HG03460 (cell line): ENCODE measurements at regions not wholly inside any gene's neighbourhood (a gene's known extent, or its start where the extent isn't known, plus 50 kb on each side); places are given as distances from the start of the nearest gene placed in this dataset.

Experiments used
- ATAC-seq: cut with Tn5 transposase; IDR thresholded peaks from one replicate; pipeline ENCODE4 v1.9.1; 2021; ENCODE audit not compliant: unreplicated experiment

DNA sequence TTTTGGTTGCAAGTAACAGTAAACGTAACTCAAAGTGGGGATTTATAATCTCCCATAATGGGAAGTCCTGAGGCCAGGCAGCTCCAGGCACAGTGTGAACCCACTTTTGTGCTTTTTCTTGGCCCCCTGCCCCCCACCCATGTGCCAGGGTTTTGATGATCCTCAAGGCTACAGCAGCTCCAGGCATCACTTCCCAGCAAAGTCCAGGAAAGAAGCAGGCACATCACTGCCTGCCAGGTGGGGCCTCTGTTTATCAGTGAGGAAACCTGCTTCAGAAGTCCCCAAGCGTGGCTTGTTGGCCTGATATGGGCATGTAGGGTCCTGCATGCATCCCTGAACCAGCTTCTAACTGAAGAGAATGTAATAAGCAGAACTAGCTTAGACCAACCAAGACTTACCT is 299.2 kb upstream of the SKOR2 start:
- no peak for ATAC-seq

DNA sequence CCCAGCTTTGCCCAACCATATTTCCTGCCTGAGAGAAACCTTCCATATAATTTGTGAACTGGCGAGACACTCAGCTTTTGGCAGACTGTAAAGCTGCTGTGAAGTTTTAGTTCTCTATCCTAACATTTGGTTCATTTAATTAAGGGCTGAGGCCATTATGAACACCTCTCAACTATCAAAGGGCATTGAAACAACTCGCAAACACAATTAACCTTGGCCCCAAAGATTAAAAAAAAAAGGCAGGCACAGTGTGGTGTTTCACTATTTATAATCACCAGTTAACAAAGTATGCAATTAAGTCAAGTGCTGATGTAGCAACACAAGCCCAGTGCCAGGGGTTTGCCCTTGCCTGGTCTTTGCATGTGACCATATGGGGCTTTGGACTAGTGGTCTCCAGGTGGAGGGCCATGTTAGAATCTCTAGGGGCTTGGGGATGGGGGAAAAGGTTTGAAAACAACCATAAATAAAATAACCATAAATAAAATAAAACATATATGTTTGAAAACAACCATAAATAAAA is 297.6 kb upstream of the SKOR2 start:
- ATAC-seq: no peak

GRCh38 chr18:47547539-47548202 is 296.2 kb upstream of the SKOR2 start:
- no peak for ATAC-seq

- no peak for ATAC-seq
Observed at GRCh38 chr18:47545613-47546012, 294.2 kb upstream of the SKOR2 start.

GRCh38 chr18:47543080-47543479 is 291.6 kb upstream of the SKOR2 start:
- no peak for ATAC-seq

- ATAC-seq: no peak
Observed at GRCh38 chr18:47542551-47542950, 291.1 kb upstream of the SKOR2 start.

DNA sequence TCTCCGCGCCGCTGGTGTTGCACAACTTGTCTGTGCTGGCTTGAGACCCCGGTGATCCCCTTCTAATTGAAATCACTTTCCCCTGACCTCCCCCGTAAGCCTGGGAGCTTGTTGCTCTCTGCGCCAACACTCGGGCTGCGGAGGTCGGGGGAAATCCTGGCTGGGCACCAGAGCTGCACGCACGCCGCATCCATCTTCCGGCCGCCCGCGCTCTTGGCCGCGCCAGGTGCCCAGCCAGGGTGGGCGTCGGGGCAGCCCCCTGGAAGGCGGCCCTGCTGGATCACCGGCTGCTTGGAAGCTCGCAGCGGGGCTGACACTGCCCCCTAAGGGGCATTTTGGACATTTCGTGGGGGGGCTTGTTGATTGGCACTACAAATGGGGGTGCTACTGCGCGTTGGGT is 280.3 kb upstream of the SKOR2 start:
- no peak for ATAC-seq

DNA sequence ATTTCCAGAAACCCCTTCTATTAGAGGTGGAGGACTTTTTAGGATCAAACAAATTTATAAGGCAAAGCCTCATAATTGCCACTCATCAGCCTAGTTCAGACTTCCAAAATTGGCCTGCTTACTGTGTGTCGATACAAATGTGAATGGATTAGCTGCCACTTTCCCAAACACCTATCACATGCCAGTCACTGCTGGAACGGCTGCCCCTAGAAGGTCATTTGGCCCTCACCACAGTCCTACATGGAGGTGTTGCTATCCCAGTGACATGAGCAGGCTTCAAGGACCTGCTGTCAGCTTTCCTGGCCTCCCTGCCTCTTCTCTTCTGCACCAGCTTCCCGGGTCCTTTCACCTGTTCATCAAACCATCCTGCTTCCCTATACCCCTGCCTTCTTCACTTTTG is 279.2 kb upstream of the SKOR2 start:
- ATAC-seq: no peak

- no peak for ATAC-seq
Observed at GRCh38 chr18:47528343-47528742, 276.9 kb upstream of the SKOR2 start.

DNA sequence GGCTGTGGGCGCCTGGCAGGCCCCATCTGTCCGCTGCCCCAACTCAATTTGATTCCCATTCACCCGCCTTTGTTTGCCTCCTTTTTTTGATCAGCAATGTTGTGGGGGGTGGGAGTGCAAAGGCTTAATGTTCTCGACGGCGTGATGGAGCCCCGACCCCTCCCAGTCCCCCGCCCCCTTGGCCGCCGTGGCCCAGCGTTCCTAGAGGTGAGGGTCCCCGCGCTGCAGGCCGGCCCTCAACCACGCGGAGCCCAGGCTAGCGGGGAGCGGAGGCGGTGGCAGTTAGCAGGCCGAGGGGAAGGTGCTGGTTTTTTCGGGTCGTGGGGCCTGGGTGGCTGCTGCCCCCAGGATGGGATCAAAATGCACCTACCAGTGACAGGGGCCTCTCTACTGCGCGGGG is 274.7 kb upstream of the SKOR2 start:
- no peak for ATAC-seq

DNA sequence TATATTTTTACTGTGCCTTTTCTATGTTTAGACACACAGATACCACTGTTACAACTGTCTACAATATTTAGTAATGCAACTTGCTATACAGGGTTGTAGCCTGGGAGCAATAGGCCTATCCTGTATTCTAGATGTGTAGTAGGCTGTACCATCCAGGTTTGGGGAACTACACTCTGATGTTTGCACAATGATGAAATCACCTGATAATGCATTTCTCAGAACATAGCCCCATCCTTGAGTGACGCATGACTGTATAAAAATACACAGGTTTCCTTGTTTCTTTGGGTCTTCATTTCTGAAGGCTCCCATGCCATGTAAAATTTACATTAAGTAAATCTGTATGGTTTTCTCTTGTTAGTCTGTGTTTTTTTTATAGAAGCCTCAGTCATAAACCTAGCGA is 270.9 kb upstream of the SKOR2 start:
- no peak for ATAC-seq

DNA sequence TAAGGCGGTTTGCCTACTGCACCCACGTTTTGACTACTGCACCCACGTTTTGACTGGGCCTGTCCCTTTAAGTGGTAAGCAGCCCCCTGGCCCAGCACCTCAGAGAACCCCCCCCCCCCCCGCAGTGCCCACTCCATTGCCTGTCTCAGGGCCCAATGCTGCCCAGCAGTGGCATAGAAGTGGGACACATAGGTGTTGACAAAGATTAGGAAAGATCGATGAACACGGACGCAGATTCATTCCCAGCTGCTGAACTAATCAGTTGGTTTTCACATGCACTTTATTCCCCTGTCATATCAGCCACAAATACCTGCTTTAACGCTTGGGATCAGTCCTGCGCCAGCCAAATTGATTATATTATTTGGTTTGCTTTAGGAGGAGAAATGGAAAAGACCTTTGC is 268.8 kb upstream of the SKOR2 start:
- ATAC-seq: no peak

DNA sequence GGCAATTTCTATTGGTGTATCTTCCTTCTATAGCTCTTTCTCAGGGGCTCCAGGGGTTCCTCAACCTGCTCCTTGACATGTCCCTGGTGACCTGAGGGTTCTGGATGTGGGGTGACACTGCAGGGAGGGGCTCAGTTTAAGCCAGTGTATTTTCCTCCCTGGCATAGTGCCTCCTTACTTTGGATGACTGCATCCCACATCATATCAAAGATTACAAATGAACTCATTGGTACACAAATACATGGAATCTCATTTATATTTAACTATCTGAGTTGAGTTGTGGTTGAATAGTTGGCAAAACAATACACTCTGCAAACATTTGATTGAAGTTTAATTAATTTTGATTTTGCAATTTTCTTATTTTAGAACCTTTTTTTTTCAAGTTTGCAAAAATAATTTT is 268.2 kb upstream of the SKOR2 start:
- no peak for ATAC-seq

DNA sequence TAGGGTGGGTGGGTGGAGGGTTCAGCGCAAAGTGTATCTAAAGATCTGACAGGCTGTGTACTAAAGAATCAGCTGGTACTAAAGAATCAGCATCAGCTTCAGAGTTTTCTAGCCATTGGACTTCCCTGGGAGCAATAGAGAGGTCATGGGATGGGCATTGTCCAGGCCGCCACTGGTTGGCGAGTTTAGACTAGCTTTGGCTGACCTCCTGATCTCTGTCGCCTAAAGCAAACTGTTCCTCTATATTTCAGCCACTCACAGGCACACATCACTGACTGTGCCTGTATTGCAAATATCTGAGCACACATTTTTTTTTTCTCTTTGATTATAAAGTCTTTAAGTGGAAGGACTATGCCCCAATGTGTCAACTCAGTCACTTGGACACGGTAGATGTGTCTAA is 267.8 kb upstream of the SKOR2 start:
- ATAC-seq: no peak

- no peak for ATAC-seq
Observed at GRCh38 chr18:47513614-47514013, 262.2 kb upstream of the SKOR2 start.

DNA sequence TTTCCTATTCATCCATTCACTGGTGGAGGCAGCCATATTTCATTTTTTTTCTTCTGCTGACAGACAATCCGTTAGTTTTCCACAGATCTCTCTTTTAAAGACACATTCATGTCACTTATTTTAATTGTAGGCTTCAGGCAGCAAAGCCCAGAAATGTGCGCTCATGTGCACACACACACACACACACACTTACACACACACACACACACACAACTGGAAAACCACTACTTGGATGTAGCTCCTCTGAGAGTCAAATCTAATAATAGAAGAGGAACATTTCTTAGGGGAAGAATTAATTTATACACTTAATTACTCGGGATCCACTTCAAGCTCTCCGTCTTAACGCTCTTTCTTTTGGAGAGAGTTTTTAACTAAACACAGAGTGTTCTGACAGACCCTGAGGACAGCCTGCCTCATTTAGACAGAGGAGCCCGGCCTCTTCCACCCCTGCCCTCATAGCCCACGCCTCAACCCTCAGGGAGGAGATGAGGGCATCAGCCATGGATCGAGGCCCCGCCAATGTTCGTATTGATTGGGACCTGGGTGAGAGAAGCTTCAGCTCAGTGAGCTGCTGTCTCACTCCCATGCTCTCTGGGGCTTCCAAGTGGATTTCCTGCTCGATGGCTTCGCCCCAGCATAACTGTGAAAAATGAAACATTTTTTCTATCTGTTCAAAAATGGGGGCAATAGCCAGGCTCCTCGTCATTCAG is 261.4 kb upstream of the SKOR2 start:
- ATAC-seq: no peak

DNA sequence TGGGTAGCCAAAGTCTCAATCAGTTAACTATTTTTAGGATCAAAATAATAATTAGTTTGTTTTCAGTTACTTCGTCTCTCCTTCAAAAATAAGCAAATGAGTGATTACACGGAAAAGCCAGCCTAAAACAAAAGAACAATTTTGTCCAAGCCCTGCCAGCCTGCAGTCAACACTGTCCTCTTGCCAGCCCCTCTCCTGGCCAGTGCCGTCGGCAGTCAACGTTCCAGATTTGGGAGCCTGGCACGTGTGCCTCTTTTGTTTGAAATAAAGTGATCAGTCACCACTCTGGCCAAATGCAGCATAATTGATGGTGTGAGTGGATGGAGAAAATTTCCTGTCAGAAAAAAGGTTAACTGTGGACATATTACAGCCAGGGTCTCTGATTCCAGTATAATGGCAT is 260.6 kb upstream of the SKOR2 start:
- ATAC-seq: no peak

DNA sequence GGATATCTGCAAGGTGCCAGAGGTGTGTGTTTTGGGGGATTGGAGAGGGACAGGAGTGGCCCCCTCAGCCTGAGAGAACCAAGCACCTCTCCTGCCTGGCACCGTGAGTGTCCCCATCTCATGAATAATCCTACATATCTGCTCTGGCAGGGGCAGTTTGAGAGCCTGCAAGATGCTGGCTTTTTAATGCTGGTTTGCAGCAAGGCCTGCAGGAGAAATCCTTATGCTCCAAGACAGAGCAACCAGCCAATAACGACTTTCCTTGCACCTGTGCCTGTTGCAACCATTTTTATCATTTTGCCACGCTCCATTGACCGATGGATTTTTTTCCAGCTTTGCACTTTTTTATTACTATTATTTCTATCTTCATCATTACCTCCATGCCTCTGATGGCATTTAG is 259.4 kb upstream of the SKOR2 start:
- no peak for ATAC-seq

DNA sequence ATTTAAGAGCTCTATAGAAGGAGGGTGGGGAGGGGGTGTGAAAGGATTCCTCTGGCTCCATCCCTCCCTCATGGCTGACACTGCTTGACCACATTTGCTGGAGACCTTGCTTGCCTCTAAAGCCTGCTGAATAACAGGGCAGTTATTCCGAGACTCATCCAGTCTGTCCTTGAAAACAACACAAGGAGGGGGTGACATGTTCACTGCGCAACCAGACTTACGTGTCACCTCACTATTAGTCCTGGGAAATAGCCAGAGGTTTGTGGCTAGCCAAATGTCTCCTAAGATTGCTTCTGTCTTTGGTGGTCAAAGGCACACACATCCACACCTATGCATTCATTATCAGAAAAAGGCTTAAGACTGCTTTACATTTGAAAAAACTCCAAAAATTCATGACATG is 256.2 kb upstream of the SKOR2 start:
- ATAC-seq: no peak

DNA sequence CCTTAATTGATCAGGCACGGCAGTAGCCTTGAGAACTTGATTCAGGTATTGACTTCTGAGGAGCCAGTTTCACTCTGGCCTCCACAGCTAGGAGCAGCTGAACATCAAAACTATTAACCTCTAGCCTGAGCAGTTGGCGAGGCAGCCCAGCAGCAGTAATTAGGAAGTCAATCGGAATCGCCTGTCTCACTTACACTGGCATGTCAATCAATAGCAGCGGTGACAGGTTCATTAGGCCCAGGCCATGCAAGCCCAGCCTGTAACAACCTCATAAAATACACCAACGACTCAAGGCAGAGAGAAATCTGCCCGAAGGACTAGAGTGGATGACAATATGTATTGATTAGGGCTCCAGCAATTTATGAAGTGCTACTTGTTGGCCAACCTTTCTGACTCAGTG is 255.4 kb upstream of the SKOR2 start:
- ATAC-seq: no peak

DNA sequence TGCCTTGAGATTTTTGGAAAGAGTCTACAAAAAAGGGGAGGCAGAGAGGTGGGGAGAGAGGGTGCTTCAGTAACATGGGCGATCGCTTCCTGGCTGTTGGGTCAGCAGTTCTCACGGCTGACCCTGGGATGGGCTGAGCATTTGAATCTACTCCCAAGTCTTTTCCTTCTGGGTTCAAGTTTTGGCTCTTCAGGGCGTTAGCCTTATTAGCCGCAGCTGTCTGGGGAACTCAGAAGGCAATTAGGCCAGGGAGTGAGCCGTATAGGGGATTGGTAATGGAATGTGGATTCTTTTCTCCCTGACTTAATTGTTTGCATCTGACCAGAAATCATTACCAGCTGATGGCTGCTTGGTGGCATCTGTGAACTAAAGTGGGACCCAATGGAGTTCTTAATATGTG is 250.5 kb upstream of the SKOR2 start:
- ATAC-seq: no peak

- no peak for ATAC-seq
Observed at GRCh38 chr18:47500930-47501329, 249.5 kb upstream of the SKOR2 start.

- no peak for ATAC-seq
Observed at GRCh38 chr18:47492691-47493090, 241.2 kb upstream of the SKOR2 start.
